ENCODE measurements at regions not wholly inside any gene's neighbourhood (a gene's known extent, or its start where the extent isn't known, plus 50 kb on each side); places are given as distances from the start of the nearest gene placed in this dataset.

DNA sequence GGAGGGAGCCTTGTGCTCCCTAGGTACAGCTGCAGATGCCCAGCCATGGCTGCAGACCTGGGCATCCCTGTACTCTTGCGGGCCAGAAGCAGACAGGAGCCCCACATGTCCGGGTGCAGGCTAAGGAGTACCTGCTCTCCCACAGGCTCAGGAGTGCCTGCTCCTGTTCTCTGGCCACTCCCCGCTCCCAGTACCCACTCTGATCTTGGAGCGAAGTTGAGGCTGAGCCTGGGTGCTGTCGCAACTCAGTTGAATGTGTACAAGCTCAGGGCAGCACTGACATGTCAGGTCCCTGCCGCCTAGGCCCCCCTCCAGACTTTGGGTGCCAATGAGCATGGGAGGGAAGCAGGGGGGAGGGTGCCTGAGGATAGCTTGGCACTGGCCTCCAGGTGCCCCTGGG, 666.9 kb downstream of the PLPP3 start:
- H3K27ac ChIP-seq: no peak overlapping the region
- H3K27me3 ChIP-seq: no peaks in the 10 kb centered on the region
- H3K4me3 ChIP-seq: no peak overlapping the region
- WGBS, 2 donors: no CpG with 5 or more reads among the region's 6 CpGs
- intact Hi-C loops (cut with DNase I): no loop called here
- DNase-seq: no peak
- H3K9me3 ChIP-seq: no peaks in the 10 kb centered on the region
- H3K4me1 ChIP-seq: peaks cover 0 to 12% (median 4%) of the 10 kb centered on the region in 3 donors
- H3K36me3 ChIP-seq: no peaks in the 10 kb centered on the region
- TF ChIP-seq, protein P1, sequence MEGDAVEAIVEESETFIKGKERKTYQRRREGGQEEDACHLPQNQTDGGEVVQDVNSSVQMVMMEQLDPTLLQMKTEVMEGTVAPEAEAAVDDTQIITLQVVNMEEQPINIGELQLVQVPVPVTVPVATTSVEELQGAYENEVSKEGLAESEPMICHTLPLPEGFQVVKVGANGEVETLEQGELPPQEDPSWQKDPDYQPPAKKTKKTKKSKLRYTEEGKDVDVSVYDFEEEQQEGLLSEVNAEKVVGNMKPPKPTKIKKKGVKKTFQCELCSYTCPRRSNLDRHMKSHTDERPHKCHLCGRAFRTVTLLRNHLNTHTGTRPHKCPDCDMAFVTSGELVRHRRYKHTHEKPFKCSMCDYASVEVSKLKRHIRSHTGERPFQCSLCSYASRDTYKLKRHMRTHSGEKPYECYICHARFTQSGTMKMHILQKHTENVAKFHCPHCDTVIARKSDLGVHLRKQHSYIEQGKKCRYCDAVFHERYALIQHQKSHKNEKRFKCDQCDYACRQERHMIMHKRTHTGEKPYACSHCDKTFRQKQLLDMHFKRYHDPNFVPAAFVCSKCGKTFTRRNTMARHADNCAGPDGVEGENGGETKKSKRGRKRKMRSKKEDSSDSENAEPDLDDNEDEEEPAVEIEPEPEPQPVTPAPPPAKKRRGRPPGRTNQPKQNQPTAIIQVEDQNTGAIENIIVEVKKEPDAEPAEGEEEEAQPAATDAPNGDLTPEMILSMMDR (IDR thresholded peaks at IDR 0.05): no peak
- no peak for TF ChIP-seq POLR2A (IDR thresholded peaks at IDR 0.05)

DNA sequence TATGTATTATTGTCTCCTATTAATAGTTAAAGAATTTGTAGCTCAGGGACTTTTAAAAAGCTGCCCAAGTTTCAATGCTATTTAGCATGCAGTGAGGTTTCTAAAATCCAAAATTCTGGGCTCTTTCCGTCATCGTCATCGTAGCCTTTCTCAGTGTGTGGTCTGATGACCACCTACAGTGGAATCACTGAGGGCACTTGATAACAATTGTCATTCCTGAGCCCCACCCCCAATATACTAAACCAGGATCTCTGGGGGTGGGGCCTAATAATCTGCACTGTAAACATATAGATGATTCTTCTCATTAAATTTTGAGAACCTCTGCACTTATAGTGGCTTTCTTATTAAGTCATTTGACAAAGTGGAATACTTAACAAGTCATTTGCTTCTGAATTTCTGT, 674.8 kb downstream of the PLPP3 start:
- no peak for DNase-seq
- TF ChIP-seq, protein P1 (IDR thresholded peaks at IDR 0.05): no peak
- no peak for TF ChIP-seq POLR2A (IDR thresholded peaks at IDR 0.05)
- intact Hi-C loops (cut with DNase I): no loop called here

DNA sequence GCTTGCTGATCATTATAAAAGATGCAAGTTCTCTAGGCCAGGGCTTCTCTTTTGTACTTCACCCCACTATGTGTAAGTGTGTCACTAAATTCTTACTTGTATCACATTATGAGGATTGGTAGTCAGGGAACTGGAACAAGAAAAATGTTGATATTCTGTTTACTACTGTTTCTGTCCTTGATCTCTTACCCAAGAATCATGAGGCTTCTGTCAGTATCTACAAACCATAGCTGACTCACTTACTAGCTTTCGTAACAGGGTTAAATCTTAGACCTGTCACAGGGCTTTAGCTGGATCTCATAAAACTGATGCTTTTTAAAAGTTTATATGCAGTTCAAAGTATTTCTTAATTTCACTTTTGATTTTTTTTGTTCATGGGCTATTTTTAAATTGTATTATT, 681.2 kb downstream of the PLPP3 start:
- intact Hi-C loops (cut with DNase I): no loop called here
- Histone ChIP-seq H3K9me3 (peaks cover 0 to 5% (median 0%) of the 10 kb centered on the region in 3 donors), H3K36me3 (no peaks in the 10 kb centered on the region), H3K4me3 (no peak overlapping the region), H3K4me1 (no peaks in the 10 kb centered on the region), H3K27me3 (no peaks in the 10 kb centered on the region), H3K27ac (no peak overlapping the region)
- no peak for TF ChIP-seq POLR2A (IDR thresholded peaks at IDR 0.05)
- TF ChIP-seq, protein P1 (IDR thresholded peaks at IDR 0.05): no peak
- DNase-seq: no peak
- WGBS, 2 donors: 76 to 82% methylated on average over 1 of the region's 1 CpG

More for the DNA sequence above, 674.8 kb downstream of the PLPP3 start:
- no peak overlapping the region for H3K27ac ChIP-seq
- no peaks in the 10 kb centered on the region for H3K36me3 ChIP-seq
- H3K9me3 ChIP-seq: no peaks in the 10 kb centered on the region
- no peak overlapping the region for H3K4me3 ChIP-seq
- no peaks in the 10 kb centered on the region for H3K4me1 ChIP-seq
- WGBS, 2 donors: 98 to 100% methylated on average over 3 of the region's 3 CpGs
- H3K27me3 ChIP-seq: no peaks in the 10 kb centered on the region

DNA sequence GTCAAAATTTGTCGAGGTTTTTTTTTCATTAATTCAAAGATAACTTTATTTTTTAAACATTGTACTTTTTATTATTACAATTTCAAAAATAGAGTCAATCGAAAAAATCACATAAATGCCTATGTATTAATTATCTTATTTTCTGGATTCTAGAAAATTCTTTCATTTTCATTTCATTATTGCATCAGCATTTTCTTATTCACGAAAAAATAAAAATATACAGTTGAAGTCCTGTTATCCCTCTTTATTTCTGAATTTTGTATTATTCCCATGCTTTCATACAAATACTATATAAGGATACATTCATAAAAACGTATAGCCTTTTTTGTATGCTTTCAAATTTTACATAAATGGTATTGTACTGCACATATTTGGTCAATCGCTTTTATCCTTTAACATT, 681.0 kb upstream of the USP24 start:
- Histone ChIP-seq H3K4me3 (no peak overlapping the region), H3K9me3 (peaks cover 0 to 11% (median 0%) of the 10 kb centered on the region in 3 donors), H3K36me3 (no peaks in the 10 kb centered on the region), H3K27ac (no peak overlapping the region), H3K4me1 (no peaks in the 10 kb centered on the region), H3K27me3 (no peaks in the 10 kb centered on the region)
- no peak for DNase-seq
- intact Hi-C loops (cut with DNase I): no loop called here
- 79 to 88% methylated on average over 5 of the region's 5 CpGs for WGBS, 2 donors
- TF ChIP-seq, protein P1 (IDR thresholded peaks at IDR 0.05): no peak

DNA sequence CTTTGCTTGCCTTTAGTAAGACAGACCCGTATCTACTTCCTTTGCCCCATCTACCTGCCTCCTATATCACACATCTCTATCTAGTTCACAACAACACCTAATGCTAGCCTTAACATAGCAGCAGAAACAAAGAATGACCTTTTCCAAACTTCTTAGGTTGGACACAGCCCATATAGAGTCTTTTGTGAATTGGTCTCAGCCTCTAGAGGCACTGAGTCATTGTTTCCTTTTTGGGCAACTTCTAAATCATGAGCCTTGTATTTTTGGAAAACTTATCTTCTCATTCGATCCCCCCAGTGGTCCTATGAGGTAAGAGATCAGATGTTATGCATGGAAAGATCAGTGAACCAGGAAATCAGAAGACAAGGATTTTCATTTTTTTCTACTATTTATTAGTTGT, 679.4 kb upstream of the USP24 start:
- Histone ChIP-seq H3K9me3 (peaks cover 0 to 11% (median 0%) of the 10 kb centered on the region in 3 donors), H3K27ac (no peak overlapping the region), H3K4me3 (no peak overlapping the region), H3K4me1 (no peaks in the 10 kb centered on the region), H3K27me3 (no peaks in the 10 kb centered on the region), H3K36me3 (no peaks in the 10 kb centered on the region)
- TF ChIP-seq POLR2A (IDR thresholded peaks at IDR 0.05): no peak
- TF ChIP-seq, protein P1 (IDR thresholded peaks at IDR 0.05): no peak
- intact Hi-C loops (cut with DNase I): no loop called here
- no peak for DNase-seq
- 67 to 77% methylated on average over 2 of the region's 2 CpGs for WGBS, 2 donors
